WTC11 (cell line): ENCODE measurements at regions not wholly inside any gene's neighbourhood (a gene's known extent, or its start where the extent isn't known, plus 50 kb on each side); places are given as distances from the start of the nearest gene placed in this dataset.

Source experiments
- FOXJ3 ChIP-seq: sonication (generic); formaldehyde crosslinking; IDR thresholded peaks from 2 replicates; pipeline ENCODE4 v1.9.0; 2021; ENCODE audit warnings: missing genetic modification reagents, mild to moderate bottlenecking, borderline replicate concordance
- IRF2 ChIP-seq: sonication (generic); formaldehyde crosslinking; IDR thresholded peaks from 2 replicates; pipeline ENCODE4 v1.8.0; 2022; ENCODE audit warnings: low read depth, missing genetic modification reagents, borderline replicate concordance
- NR2C2 ChIP-seq: sonication (generic); formaldehyde crosslinking; IDR thresholded peaks from 2 replicates; pipeline ENCODE4 v1.8.0; 2022; ENCODE audit warnings: mild to moderate bottlenecking, missing genetic modification reagents
- TF ChIP-seq, protein P1 (sequence below): fragments of 200-600 bp; IDR thresholded peaks from 2 replicates; pipeline ENCODE4 v1.8.0; 2022; ENCODE audit warnings: antibody characterized with exemption
- TF ChIP-seq, protein P2 (sequence below): sonication (generic); formaldehyde crosslinking; conservative IDR thresholded peaks from 2 replicates; pipeline ENCODE4 v1.8.1; 2022; ENCODE audit warnings: mild to moderate bottlenecking, missing genetic modification reagents
- TF ChIP-seq, protein P3 (sequence below): sonication (generic); formaldehyde crosslinking; IDR thresholded peaks from 2 replicates; pipeline ENCODE4 v1.8.1; 2023; ENCODE audit warnings: mild to moderate bottlenecking, missing genetic modification reagents, moderate library complexity
- TF ChIP-seq, protein P4 (sequence below): sonication (generic); formaldehyde crosslinking; IDR thresholded peaks from 2 replicates; pipeline ENCODE4 v1.8.0; 2022; ENCODE audit warnings: mild to moderate bottlenecking, missing genetic modification reagents
- TF ChIP-seq, protein P5 (sequence below): sonication (generic); formaldehyde crosslinking; IDR thresholded peaks from 2 replicates; pipeline ENCODE4 v1.8.1; 2022; ENCODE audit warnings: low read depth, missing genetic modification reagents, borderline replicate concordance
- TF ChIP-seq, protein P6 (sequence below): sonication (generic); formaldehyde crosslinking; IDR thresholded peaks from 2 replicates; pipeline ENCODE4 v1.8.0; 2022; ENCODE audit warnings: mild to moderate bottlenecking, missing genetic modification reagents

DNA sequence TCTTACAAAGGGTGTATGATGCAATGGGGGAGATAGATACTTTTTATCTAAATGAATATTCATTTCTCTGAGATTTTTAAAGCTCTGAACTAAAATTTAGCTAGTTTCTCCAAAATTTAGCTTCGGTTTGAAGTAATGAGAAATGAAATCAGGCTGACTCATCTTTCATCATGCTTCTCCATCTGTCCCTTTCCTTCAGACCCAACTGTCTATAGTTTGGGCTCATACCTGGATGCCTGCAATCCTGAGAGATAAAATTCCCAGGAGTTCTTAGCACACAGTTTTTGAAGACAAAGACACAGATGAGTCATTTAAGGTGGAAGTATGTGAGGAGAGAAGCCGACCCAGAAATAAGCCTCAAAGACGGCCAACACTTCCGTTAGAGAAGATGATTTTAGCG is 336.4 kb upstream of the CDH20 start:
- TF ChIP-seq FOXJ3 (CRISPR knock-in tag) (no peak), NR2C2 (no peak), IRF2 (no peak)
- TF ChIP-seq, protein P1, sequence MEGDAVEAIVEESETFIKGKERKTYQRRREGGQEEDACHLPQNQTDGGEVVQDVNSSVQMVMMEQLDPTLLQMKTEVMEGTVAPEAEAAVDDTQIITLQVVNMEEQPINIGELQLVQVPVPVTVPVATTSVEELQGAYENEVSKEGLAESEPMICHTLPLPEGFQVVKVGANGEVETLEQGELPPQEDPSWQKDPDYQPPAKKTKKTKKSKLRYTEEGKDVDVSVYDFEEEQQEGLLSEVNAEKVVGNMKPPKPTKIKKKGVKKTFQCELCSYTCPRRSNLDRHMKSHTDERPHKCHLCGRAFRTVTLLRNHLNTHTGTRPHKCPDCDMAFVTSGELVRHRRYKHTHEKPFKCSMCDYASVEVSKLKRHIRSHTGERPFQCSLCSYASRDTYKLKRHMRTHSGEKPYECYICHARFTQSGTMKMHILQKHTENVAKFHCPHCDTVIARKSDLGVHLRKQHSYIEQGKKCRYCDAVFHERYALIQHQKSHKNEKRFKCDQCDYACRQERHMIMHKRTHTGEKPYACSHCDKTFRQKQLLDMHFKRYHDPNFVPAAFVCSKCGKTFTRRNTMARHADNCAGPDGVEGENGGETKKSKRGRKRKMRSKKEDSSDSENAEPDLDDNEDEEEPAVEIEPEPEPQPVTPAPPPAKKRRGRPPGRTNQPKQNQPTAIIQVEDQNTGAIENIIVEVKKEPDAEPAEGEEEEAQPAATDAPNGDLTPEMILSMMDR, result no peak
- TF ChIP-seq, protein P2, sequence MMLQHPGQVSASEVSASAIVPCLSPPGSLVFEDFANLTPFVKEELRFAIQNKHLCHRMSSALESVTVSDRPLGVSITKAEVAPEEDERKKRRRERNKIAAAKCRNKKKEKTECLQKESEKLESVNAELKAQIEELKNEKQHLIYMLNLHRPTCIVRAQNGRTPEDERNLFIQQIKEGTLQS (CRISPR knock-in tag), result no peak
- TF ChIP-seq, protein P3, sequence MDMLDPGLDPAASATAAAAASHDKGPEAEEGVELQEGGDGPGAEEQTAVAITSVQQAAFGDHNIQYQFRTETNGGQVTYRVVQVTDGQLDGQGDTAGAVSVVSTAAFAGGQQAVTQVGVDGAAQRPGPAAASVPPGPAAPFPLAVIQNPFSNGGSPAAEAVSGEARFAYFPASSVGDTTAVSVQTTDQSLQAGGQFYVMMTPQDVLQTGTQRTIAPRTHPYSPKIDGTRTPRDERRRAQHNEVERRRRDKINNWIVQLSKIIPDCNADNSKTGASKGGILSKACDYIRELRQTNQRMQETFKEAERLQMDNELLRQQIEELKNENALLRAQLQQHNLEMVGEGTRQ (CRISPR knock-in tag), result no peak
- TF ChIP-seq, protein P4, sequence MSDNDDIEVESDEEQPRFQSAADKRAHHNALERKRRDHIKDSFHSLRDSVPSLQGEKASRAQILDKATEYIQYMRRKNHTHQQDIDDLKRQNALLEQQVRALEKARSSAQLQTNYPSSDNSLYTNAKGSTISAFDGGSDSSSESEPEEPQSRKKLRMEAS, result no peak
- TF ChIP-seq, protein P5, sequence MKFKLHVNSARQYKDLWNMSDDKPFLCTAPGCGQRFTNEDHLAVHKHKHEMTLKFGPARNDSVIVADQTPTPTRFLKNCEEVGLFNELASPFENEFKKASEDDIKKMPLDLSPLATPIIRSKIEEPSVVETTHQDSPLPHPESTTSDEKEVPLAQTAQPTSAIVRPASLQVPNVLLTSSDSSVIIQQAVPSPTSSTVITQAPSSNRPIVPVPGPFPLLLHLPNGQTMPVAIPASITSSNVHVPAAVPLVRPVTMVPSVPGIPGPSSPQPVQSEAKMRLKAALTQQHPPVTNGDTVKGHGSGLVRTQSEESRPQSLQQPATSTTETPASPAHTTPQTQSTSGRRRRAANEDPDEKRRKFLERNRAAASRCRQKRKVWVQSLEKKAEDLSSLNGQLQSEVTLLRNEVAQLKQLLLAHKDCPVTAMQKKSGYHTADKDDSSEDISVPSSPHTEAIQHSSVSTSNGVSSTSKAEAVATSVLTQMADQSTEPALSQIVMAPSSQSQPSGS (CRISPR knock-in tag), result no peak
- TF ChIP-seq, protein P6, sequence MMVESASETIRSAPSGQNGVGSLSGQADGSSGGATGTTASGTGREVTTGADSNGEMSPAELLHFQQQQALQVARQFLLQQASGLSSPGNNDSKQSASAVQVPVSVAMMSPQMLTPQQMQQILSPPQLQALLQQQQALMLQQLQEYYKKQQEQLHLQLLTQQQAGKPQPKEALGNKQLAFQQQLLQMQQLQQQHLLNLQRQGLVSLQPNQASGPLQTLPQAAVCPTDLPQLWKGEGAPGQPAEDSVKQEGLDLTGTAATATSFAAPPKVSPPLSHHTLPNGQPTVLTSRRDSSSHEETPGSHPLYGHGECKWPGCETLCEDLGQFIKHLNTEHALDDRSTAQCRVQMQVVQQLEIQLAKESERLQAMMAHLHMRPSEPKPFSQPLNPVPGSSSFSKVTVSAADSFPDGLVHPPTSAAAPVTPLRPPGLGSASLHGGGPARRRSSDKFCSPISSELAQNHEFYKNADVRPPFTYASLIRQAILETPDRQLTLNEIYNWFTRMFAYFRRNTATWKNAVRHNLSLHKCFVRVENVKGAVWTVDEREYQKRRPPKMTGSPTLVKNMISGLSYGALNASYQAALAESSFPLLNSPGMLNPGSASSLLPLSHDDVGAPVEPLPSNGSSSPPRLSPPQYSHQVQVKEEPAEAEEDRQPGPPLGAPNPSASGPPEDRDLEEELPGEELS (CRISPR knock-in tag), result no peak
